Activated CD8-positive, alpha-beta memory T cell treated with anti-CD3 and anti-CD28 coated beads for 1 hour (primary cell): ENCODE measurements at regions not wholly inside any gene's neighbourhood (a gene's known extent, or its start where the extent isn't known, plus 50 kb on each side); places are given as distances from the start of the nearest gene placed in this dataset.

Source experiments
- DNase-seq, 2 donors: peaks; one replicate each; pipeline ENCODE4 v3.0.0-alpha.2; 2020; ENCODE audit warnings: low read depth in 1 of 2; ENCODE audit errors: extremely low read depth in 1 of 2

DNA sequence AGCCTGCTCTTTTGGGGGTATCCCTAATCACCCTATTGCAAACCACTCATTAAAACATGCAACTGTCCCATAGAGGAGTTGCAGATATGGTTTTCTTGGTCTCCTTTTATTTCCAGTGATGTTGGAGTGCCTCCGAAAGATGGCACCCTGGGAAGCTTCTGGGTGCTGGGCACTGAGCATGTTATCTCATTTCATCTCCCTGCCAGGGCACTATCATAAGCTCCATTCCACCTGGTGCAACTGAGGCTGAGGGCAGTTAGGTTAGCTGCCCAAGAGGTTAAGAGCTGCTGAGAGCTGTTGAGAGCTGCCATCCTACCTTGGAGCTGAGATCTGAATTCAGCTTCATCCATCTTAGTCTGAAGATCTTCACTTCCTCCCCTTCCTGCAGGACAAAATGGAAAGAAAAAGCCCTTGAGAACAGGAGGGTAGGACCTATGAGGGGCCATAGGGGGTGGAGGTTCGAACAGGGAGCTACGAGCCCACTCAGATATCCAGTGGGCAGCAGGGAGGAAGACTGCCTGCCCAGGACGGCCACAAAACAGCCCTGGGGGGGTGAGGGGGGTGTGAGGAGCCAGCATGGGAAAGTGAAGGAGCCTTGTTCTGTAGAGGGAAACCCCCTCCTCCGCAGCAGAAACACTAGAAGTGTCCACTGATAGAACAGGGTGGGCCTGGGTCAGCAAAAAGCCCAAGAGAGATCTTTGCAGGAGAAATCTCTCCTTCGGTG is 202.5 kb downstream of the ZFP36L2 start:
- DNase-seq: no peak

GRCh38 chr2:43022896-43023295 is 203.5 kb downstream of the ZFP36L2 start:
- DNase-seq: no peak

DNA sequence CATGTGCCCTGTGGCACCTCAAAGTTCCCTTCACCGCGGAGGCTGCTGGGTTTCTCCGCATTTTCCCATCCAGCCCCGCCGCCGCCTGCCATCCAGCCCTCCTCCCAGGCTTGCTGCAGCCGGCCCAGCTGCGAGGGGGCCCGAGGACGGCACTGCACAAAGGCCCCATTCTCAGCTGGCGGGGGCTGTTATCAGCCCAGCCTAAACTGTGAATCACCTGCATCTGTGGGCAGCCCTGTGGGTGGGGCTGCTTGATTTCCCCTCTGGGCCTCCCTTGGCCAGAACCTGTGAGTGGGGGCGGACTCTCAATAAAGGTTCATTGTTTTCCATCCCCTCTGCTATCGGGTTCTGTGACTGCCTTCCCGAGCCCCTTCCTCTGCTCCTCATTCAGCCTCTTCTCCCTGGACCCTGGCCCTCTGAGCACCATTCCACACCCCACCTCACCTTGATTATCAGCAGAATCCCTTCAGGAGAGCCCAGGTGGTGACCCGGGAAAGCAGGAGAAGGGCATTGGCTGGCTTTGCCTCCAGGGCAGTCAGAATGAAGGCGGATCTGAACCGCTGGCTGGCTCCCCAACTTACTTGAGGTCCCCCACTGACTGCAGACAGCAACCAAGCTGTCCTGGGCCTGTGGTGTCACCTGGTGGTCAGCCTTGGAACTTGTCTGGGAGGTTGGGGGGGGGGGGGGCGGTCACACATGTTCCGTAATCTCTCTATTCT is 204.5 kb downstream of the ZFP36L2 start:
- no peak for DNase-seq

- DNase-seq: no peak
These were observed 205.3 kb downstream of the ZFP36L2 start for GRCh38 chr2:43020990-43021669.

- no peak for DNase-seq
These were observed 206.1 kb downstream of the ZFP36L2 start for GRCh38 chr2:43020296-43020695.

DNA sequence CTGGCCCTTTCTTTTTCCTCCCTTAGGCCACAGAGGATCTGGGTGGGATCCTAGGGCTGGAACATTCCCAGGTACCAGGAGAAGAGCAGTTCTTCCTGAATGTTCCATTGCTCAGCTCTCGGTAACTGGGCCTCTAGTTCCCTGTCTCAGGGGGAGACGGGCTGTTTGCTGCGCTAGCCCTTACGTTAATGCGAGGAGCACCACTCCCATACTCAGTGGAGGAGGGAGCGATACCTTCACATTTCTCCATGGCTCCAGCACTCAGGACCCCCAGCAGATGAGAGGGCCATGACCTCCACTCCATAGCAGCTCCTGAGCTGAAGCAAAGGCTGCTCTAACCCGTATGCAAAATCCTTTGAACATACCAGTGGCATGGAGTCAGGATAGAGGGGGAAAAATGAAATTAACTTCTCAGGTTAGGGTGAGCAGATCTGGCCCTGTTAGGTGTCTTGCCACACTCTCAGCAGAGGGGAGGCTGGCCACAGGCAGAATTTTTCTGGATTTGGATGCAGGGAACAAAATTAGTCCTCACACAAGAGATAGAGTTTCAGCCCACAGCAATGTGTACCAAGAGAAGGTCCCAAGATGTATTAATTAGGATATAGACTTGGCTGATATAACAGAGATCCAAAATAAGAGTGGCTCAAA is 206.7 kb downstream of the ZFP36L2 start:
- no peak for DNase-seq

DNA sequence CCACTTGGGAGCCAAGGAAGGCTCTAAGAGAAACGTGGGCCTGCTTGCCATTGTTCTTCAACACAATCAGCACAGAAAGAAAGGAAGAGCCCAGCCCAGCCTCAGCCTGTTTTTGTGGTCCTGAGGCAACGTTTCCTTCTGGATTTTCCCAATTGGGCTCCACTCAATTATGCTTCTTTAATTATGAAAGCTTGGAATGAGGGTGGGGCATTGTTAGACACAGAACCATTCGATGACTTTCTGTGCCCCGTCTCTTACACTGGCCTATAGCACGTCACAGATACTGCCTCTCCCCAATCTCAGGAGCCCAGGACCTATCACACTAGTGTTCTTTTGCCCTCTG is 207.4 kb downstream of the ZFP36L2 start:
- no peak for DNase-seq

DNA sequence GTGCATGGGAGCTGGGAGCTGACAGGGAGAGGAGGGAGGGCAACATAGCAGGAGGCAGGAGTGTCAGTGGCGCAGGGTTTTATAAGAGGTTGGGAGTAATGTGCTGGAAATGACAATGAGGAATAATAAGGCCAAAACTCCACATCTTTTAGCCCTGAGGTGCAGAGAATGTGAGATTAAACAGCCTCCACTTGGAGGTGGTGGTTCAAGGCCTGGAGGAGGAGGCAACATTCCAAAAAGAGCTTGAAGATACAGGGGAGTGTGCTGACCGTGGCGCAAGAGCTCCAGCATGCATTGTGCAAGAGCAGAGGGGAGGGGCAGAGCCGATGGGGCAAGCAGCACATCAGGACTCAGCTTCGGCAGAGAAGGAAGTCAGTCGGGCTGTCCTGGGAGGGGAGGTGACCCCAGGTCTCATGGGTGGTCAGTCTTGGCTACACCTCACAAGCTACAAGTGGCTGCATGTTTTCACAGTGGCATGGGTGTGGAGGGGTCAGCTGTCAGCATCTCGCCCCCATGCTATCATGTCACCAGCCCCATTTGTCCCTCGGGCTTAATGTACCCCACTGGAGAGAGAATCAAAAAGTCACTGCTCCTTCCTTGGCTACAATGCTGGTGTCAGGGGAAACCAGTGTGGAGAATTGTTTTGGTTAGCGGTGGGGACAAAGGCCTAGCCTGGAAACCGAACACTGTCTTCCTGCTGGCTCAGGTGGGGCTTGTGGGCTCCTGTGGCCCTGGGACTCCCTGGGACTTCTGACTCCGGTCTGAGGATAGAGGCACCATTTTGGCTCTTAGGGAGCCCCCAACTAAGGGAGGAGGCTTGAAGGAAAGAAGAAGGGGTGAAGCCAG is 208.0 kb downstream of the ZFP36L2 start:
- no peak for DNase-seq

- no peak for DNase-seq
These were observed 212.5 kb downstream of the ZFP36L2 start for GRCh38 chr2:43013821-43014345.

DNA sequence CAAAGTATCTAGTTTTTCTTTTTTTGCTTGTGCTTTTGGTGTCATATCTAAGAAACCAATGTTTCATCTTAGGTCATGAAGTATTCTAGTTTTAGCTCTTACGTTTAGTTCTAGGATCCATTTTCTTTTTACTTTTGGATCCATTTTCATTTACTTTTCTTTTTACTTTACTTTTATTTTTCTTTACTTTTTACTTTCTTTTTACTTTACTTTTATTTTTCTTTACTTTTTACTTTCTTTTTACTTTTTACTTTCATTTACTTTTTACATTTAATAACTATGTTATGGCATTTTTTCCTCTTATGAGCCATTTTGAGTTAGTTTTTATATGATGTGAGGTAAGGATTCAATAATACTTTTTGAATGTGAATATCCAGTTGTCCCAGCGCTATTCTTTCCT is 213.4 kb downstream of the ZFP36L2 start:
- DNase-seq: no peak

DNA sequence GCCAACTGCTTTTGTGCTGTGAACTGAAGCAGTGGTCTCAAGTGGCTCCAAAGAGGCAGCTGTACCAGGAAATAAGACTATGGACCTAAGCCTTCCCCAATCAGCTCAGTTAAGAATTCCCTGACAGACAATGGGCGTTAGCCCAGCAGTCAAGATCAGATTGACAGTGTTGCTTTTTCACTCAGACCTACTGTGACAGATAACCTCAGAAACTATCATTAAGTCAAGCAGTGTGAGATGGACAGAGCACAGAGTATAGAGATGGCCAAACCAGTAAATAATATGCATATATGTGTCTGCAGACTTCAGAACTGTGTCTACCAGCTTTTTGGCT is 215.3 kb downstream of the ZFP36L2 start:
- no peak for DNase-seq

DNA sequence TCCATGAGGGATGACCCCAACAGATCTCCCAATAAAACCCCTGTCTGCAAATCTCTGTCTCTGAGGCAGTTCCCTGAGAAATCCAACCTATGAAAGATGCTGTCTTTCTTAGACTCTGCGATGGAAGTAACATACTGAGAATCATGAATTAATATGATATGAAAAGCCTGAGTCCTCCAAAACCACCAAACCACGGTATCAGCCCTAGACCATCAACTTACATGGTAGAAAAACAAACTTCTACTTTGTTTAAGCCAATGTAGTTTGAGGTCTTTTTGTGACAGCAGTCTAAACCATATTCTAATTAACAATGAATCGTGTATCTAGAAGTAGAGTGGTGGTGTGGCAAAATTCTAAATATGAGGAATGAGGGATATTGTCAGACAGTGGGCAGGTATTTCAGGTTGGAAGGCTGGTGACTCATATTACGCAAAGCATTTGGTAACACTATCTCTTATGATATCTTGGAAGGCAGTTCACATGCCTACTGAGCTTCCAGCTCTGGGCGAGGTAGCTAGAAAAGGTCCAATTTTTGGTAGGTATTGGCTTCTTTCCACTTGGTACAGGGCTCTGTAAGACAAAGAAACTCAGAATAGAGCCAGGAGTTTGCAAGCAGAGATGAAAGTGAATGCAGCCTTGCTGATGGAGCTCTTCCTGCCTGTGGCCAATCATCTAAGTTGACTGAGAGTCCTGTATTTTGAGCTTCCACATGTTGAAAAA is 215.8 kb downstream of the ZFP36L2 start:
- DNase-seq: no peak

GRCh38 chr2:43009448-43009847 is 217.0 kb downstream of the ZFP36L2 start:
- DNase-seq: no peak

GRCh38 chr2:43008388-43008787 is 216.0 kb upstream of the HAAO start:
- DNase-seq: no peak

DNA sequence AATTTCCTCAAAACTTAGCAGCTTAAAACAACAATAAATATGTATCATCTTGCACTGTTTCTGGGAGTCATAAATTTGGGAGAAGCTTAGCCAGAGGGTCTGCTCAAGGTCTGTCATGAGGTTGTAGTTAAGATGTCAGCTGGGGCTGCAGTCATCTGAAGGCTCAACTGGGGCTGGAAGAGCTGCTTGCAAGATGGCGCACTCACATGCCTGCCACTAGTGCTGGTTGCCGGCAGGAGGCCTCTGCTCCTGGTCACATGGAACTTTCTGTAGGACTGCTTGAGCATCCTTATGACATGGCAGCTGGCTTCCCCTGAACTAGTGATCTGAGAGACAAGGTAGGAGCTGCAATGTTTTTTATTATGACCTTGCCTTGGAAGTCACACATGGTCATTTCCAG is 215.5 kb upstream of the HAAO start:
- no peak for DNase-seq

- no peak for DNase-seq
These were observed 214.6 kb upstream of the HAAO start for GRCh38 chr2:43006834-43007543.

- no peak for DNase-seq
These were observed 213.8 kb upstream of the HAAO start for GRCh38 chr2:43005975-43006833.

DNA sequence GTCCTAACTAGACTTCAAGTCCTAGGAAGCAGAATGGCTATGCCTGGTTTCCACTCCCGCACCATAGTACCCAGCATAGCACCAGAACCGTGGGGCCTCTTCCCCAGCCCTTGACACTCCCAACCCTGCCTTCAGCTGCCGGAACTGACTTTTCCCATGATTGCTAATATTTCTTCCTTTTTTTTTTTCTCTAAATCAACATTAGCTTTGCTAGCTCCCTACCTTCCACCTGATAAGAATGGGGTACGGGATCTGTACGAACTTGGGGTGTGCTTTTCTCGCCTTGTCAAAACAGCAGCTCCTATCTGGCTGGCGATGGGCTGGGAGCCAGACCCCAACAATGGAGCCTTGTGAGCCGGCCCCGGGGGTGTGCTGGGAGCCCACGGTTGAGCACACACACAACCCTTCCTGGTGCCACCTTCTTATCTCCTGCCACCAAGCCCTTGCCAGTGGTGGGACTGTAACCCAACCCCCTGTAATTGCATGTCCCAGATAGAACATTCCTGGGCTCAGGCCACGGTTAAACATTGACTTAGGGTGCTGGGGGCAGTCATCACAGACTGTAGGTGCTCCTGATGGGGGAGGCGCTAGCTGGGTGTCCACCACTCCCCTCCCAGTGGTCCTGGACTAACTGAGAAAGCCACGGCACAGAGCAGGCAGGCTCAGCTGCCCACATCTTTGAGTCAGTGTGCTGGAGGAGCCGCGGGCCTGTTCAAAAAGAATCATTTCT is 213.0 kb upstream of the HAAO start:
- no peak for DNase-seq
